BLaER1 (cell line): ENCODE measurements at regions not wholly inside any gene's neighbourhood (a gene's known extent, or its start where the extent isn't known, plus 50 kb on each side); places are given as distances from the start of the nearest gene placed in this dataset.
"Not testable (repeated sequence)": the region's sequence is repeated elsewhere in the genome, so short reads cannot be mapped to it uniquely, and the experiment has no call there.

Experiments
- H3K27ac ChIP-seq: shearing (Covaris generic); formaldehyde crosslinking; 2 replicates; pipeline ENCODE4 v1.8.1; 2022
- H3K27me3 ChIP-seq: shearing (Covaris generic); formaldehyde crosslinking; 2 replicates; pipeline ENCODE4 v1.8.1; 2022
- H3K36me3 ChIP-seq: shearing (Covaris generic); formaldehyde crosslinking; 2 replicates; pipeline ENCODE4 v1.8.1; 2022
- H3K4me1 ChIP-seq: shearing (Covaris generic); formaldehyde crosslinking; 2 replicates; pipeline ENCODE4 v1.8.1; 2022
- H3K4me2 ChIP-seq: shearing (Covaris generic); formaldehyde crosslinking; 2 replicates; pipeline ENCODE4 v1.8.1; 2022
- H3K4me3 ChIP-seq: shearing (Covaris generic); formaldehyde crosslinking; 2 replicates; pipeline ENCODE4 v1.8.1; 2022
- H3K9ac ChIP-seq: shearing (Covaris generic); formaldehyde crosslinking; 2 replicates; pipeline ENCODE4 v1.8.1; 2022
- H3K9me3 ChIP-seq: shearing (Covaris generic); formaldehyde crosslinking; 2 replicates; pipeline ENCODE4 v1.8.1; 2022
- H4K20me1 ChIP-seq: shearing (Covaris generic); formaldehyde crosslinking; 2 replicates; pipeline ENCODE4 v1.8.1; 2022
- Cebpa-rat ChIP-seq: shearing (Covaris generic); IDR thresholded peaks from 2 replicates; pipeline ENCODE4 v1.8.1; 2022

DNA sequence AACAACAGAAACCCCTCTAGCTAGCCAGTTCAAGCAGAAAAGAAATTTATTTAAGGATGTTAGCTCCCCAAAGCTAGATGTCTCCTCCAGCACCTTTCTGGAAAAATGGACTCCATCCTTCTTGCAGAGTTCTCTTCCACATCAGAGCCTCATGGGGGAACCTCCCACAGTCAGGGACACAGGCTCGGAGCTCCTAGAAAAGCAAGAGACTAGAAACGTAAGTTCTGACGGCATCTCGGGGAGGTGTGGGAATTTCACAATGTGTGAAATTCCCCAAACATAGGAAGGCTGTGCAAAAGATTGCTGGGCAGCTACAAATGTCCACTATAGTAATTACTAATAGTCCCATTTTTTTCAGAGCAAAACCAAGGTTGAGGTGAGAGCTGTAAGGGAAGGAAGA, 184.8 kb downstream of the EVX1 start:
- H3K27ac ChIP-seq = no peak overlapping the region
- H3K4me3 ChIP-seq = no peak overlapping the region
- H3K4me2 ChIP-seq = no peak overlapping the region
- H3K9me3 ChIP-seq = no peaks in the 10 kb centered on the region
- H3K36me3 ChIP-seq = no peaks in the 10 kb centered on the region
- no peak overlapping the region for H3K9ac ChIP-seq
- H3K27me3 ChIP-seq = no peaks in the 10 kb centered on the region
- no peaks in the 10 kb centered on the region for H4K20me1 ChIP-seq
- peaks cover 13% of the 10 kb centered on the region for H3K4me1 ChIP-seq
- TF ChIP-seq Cebpa-rat = no peak

DNA sequence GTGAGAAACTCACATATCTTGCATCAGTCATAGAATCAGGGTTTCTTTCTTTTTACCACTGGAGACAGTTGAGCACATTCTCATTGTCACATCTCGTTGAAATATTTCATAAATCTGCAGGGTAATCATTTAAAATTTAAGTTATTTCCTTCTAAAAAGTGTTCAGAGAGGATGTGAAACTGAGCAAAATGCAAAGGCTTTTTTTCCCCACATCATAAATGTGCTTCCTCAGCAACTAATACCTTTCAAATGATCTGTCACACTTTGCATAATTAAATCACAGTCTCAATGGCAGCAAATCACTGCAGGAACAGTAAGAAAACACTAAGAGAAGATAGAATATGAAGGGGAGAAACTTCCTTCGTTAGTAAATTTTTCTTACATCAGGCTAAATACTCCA, 187.5 kb downstream of the EVX1 start:
- Histone ChIP-seq H3K36me3 (no peaks in the 10 kb centered on the region), H3K9me3 (no peaks in the 10 kb centered on the region), H3K4me2 (no peak overlapping the region), H3K27ac (no peak overlapping the region), H3K4me1 (peaks cover 2% of the 10 kb centered on the region), H3K27me3 (no peaks in the 10 kb centered on the region), H3K9ac (no peak overlapping the region), H3K4me3 (no peak overlapping the region), H4K20me1 (no peaks in the 10 kb centered on the region)
- TF ChIP-seq Cebpa-rat = no peak

- TF ChIP-seq Cebpa-rat = no peak
- H3K27ac ChIP-seq = no peak overlapping the region
- no peaks in the 10 kb centered on the region for H3K36me3 ChIP-seq
- H3K4me3 ChIP-seq = no peak overlapping the region
- H3K9ac ChIP-seq = no peak overlapping the region
- H3K9me3 ChIP-seq = no peaks in the 10 kb centered on the region
- H3K4me1 ChIP-seq = no peaks in the 10 kb centered on the region
- no peaks in the 10 kb centered on the region for H4K20me1 ChIP-seq
- no peak overlapping the region for H3K4me2 ChIP-seq
- no peaks in the 10 kb centered on the region for H3K27me3 ChIP-seq
Observed at GRCh38 chr7:27431465-27431864, 188.9 kb downstream of the EVX1 start.

- Histone ChIP-seq H4K20me1 (no peaks in the 10 kb centered on the region), H3K27me3 (no peaks in the 10 kb centered on the region), H3K9me3 (no peaks in the 10 kb centered on the region), H3K36me3 (no peaks in the 10 kb centered on the region), H3K27ac (no peak overlapping the region), H3K9ac (no peak overlapping the region), H3K4me1 (no peaks in the 10 kb centered on the region), H3K4me2 (no peak overlapping the region), H3K4me3 (no peak overlapping the region)
- no peak for TF ChIP-seq Cebpa-rat
Observed at GRCh38 chr7:27433581-27433980, 191.0 kb downstream of the EVX1 start.

DNA sequence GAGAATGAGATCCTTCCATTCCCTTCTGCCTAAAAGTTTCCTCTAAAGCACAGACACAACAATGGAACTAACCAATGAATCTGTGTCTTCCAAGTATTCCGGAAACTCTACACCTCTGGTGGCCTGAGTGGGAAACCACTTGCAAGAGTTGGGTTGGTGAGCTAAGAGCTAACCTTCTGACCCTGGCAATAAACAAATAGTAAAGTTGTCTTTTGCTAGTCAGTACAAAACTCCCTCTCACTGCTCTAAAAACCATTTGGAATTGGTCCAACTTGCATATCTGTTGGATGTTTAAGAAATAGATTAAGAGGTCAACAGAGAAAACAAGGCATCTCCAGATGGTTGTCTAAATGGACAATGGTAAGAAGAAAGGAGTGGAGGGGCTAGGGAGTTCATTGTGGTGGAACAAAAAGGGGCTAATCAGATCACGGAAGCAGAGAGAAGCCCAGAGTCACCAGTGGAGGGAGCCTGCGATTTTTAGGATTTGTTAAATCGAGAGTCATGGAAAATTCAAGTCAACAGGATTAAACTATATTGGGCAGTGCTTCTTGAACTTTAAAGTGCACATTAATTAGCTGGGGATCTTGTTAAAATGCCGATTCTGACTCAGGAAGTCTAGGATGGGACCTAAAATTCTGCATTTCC, 192.3 kb downstream of the EVX1 start:
- Histone ChIP-seq H3K27me3 (no peaks in the 10 kb centered on the region), H3K4me2 (no peak overlapping the region), H3K4me3 (no peak overlapping the region), H3K36me3 (no peaks in the 10 kb centered on the region), H4K20me1 (no peaks in the 10 kb centered on the region), H3K4me1 (no peaks in the 10 kb centered on the region), H3K9ac (no peak overlapping the region), H3K9me3 (no peaks in the 10 kb centered on the region), H3K27ac (no peak overlapping the region)
- no peak for TF ChIP-seq Cebpa-rat

GRCh38 chr7:27435461-27435860, 192.9 kb downstream of the EVX1 start:
- no peak overlapping the region for H3K4me3 ChIP-seq
- TF ChIP-seq Cebpa-rat = no peak
- H3K27ac ChIP-seq = no peak overlapping the region
- no peaks in the 10 kb centered on the region for H4K20me1 ChIP-seq
- H3K4me2 ChIP-seq = no peak overlapping the region
- H3K9me3 ChIP-seq = no peaks in the 10 kb centered on the region
- no peaks in the 10 kb centered on the region for H3K4me1 ChIP-seq
- no peak overlapping the region for H3K9ac ChIP-seq
- no peaks in the 10 kb centered on the region for H3K36me3 ChIP-seq
- no peaks in the 10 kb centered on the region for H3K27me3 ChIP-seq

DNA sequence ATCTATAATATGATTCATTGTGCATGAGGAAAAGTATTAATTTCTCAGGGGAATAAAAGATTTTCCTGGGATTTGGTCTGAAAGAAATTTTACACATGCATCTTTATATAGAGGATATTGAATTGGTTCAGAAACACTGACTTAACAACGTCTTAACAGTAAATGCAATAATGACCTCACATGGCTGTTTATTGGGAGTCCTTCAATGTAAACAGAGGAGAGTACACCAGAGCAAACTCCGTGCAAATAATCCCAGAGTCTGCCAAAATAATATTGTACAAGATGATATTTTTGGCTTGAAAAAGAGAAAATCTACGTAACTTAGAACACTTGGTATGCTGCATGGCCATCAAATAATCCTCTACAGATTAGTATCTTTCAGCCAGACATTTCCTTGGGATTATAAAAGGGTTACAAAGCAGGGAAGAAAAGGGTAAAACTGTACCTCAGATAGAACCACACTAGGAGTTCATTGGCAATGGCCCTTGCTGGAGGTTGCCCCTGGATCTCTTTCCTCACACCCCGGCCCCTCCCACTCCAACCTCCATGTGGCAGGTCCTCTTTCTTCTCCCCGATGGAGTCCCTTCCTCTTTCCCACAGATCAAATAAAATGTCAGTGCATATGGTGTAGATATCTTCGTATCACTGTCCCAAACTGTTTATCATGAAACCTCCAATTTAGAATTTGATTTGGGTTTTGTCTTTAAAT, 196.4 kb downstream of the EVX1 start:
- Histone ChIP-seq H3K4me2 (no peak overlapping the region), H3K27me3 (no peaks in the 10 kb centered on the region), H3K4me1 (no peaks in the 10 kb centered on the region), H3K9me3 (no peaks in the 10 kb centered on the region), H3K36me3 (no peaks in the 10 kb centered on the region), H3K27ac (no peak overlapping the region), H4K20me1 (no peaks in the 10 kb centered on the region), H3K4me3 (no peak overlapping the region), H3K9ac (no peak overlapping the region)
- no peak for TF ChIP-seq Cebpa-rat

- Histone ChIP-seq H3K27me3 (no peaks in the 10 kb centered on the region), H4K20me1 (no peaks in the 10 kb centered on the region), H3K4me1 (no peaks in the 10 kb centered on the region), H3K4me2 (no peak overlapping the region), H3K9ac (no peak overlapping the region), H3K27ac (no peak overlapping the region), H3K36me3 (no peaks in the 10 kb centered on the region), H3K9me3 (no peaks in the 10 kb centered on the region), H3K4me3 (no peak overlapping the region)
- no peak for TF ChIP-seq Cebpa-rat
Observed at GRCh38 chr7:27442455-27442854, 199.9 kb downstream of the EVX1 start.

- H3K36me3 ChIP-seq, H3K27ac ChIP-seq, H3K9me3 ChIP-seq, H3K4me1 ChIP-seq, H3K4me2 ChIP-seq, H3K4me3 ChIP-seq, H4K20me1 ChIP-seq, H3K9ac ChIP-seq, H3K27me3 ChIP-seq: not testable (repeated sequence)
Observed at GRCh38 chr7:27449046-27449445, 206.4 kb downstream of the EVX1 start.

DNA sequence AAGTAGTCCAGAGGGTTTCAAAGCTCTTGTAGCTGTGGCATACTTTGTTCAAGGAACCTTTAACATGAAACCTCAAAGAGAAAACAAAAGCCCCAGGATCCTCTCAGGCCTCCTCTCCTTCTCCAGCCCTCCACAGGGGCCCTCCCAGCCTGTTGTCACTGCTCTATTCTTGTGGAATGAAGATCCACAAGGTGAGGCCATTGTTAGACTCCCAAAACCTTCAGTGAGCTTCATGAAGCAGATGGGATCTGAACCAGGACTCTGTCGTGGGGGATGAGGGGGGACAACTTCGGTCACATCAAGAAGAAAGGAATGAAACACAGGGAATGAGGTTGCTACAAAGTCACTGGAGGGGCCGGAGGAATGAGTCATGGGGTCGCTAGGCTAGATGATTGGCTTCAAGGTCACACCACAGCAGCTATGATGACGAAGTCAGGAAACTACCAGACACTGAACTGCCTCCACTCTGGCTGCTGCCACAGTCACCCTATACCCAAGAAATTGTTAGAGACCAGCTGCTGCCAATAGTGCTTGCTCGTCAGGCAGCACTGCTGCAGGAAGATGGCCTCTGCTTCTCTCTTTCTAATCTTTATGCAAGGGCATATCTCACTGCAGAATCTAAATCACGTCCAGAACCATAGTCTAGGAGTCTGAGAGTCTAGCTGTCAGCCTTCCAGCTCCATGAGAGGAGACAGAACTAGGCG, 208.8 kb downstream of the HIBADH start:
- Histone ChIP-seq H4K20me1 (no peaks in the 10 kb centered on the region), H3K4me3 (no peak overlapping the region), H3K27me3 (no peaks in the 10 kb centered on the region), H3K4me2 (no peak overlapping the region), H3K4me1 (no peaks in the 10 kb centered on the region), H3K36me3 (no peaks in the 10 kb centered on the region), H3K9ac (no peak overlapping the region), H3K9me3 (no peaks in the 10 kb centered on the region), H3K27ac (no peak overlapping the region)
- TF ChIP-seq Cebpa-rat = no peak

GRCh38 chr7:27457120-27457519, 205.6 kb downstream of the HIBADH start:
- not testable (repeated sequence) for H3K4me2 ChIP-seq, H3K27ac ChIP-seq, H4K20me1 ChIP-seq, H3K9ac ChIP-seq, H3K27me3 ChIP-seq, H3K4me1 ChIP-seq, H3K4me3 ChIP-seq, H3K36me3 ChIP-seq, H3K9me3 ChIP-seq

DNA sequence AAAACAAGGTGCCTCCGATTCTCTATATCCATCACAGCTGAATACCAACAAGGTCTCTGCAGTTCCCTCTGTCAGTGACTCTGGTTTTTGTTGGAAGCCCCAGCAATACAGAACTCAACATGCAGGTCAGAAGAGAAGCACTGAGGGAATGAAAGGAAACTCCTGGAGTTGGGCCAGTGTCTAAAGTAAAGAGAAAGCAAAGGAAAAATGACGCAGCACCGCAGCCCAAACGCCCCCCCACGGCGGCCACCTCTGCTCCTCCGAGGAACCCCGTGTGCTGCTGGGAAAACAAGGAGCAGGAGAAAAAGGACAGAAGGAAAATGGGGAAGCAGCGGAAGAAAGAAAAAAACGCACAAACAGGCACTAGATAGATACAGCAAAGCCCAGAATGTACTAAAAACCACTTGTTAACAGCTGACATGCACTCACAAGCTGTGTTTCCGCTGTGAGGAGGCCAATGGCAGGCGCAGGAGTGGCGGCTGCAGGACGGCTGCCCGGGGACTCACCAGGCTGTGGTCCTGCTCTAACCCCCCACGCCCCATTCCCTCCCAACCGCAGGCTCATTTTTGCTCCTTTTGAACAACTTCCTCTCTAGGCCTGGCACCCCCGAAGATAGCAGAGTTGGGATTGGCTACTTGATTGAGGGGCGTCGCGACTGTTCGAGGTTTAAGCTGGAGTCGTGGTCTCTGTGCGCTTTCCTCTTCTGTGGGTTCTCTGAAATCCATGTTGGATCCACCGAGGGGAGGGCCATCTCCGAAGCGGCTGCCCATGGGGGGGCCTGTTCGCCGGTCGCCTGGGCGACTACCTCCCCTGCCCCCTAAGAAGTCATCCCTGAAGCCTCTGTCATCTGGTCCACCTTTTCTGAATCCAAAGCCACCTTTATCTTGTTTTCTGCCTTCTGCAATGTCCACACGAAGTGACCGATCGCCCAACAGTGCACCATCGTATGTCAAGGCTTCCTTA, 204.8 kb downstream of the HIBADH start:
- not testable (repeated sequence) for H3K4me2 ChIP-seq, H3K9ac ChIP-seq, H3K4me1 ChIP-seq, H3K9me3 ChIP-seq, H3K36me3 ChIP-seq, H4K20me1 ChIP-seq, H3K27ac ChIP-seq, H3K4me3 ChIP-seq, H3K27me3 ChIP-seq
